Dedifferentiated amniotic fluid mesenchymal stem cell (primary cell): ENCODE measurements at regions not wholly inside any gene's neighbourhood (a gene's known extent, or its start where the extent isn't known, plus 50 kb on each side); places are given as distances from the start of the nearest gene placed in this dataset.

Source experiments
- DNase-seq: peaks from one replicate; pipeline ENCODE4 v3.0.0-alpha.2; 2016; ENCODE audit errors: extremely low spot score

- no peak for DNase-seq
These were observed 533.6 kb downstream of the HAO1 start for GRCh38 chr20:7406671-7407070.

- no peak for DNase-seq
These were observed 530.1 kb downstream of the HAO1 start for GRCh38 chr20:7410150-7410549.

- DNase-seq = no peak
These were observed 529.2 kb downstream of the HAO1 start for GRCh38 chr20:7411075-7411474.

GRCh38 chr20:7415427-7415826, 524.8 kb downstream of the HAO1 start:
- no peak for DNase-seq

- DNase-seq = no peak
These were observed 523.9 kb downstream of the HAO1 start for GRCh38 chr20:7416382-7416781.

- no peak for DNase-seq
These were observed 519.9 kb downstream of the HAO1 start for GRCh38 chr20:7420345-7420744.

GRCh38 chr20:7426890-7427496, 513.3 kb downstream of the HAO1 start:
- DNase-seq = no peak

GRCh38 chr20:7428946-7429345, 511.3 kb downstream of the HAO1 start:
- DNase-seq = no peak

- no peak for DNase-seq
These were observed 507.6 kb downstream of the HAO1 start for GRCh38 chr20:7432612-7433011.

GRCh38 chr20:7437311-7437710, 502.9 kb downstream of the HAO1 start:
- no peak for DNase-seq

GRCh38 chr20:7449269-7449668, 491.0 kb downstream of the HAO1 start:
- no peak for DNase-seq

- DNase-seq = no peak
These were observed 487.4 kb downstream of the HAO1 start for GRCh38 chr20:7452890-7453289.

GRCh38 chr20:7454047-7454446, 486.2 kb downstream of the HAO1 start:
- no peak for DNase-seq

- no peak for DNase-seq
These were observed 481.8 kb downstream of the HAO1 start for GRCh38 chr20:7458459-7458858.

GRCh38 chr20:7459083-7459482, 481.2 kb downstream of the HAO1 start:
- DNase-seq = no peak

GRCh38 chr20:7463290-7463689, 477.0 kb downstream of the HAO1 start:
- DNase-seq = no peak

GRCh38 chr20:7470912-7471311, 469.3 kb downstream of the HAO1 start:
- no peak for DNase-seq

- DNase-seq = no peak
These were observed 450.0 kb downstream of the HAO1 start for GRCh38 chr20:7490288-7490687.

- DNase-seq = no peak
These were observed 448.0 kb downstream of the HAO1 start for GRCh38 chr20:7492257-7492656.

- DNase-seq = no peak
These were observed 446.9 kb downstream of the HAO1 start for GRCh38 chr20:7493311-7493710.

GRCh38 chr20:7496394-7496991, 443.8 kb downstream of the HAO1 start:
- DNase-seq = no peak

- no peak for DNase-seq
These were observed 442.3 kb downstream of the HAO1 start for GRCh38 chr20:7497985-7498384.

GRCh38 chr20:7499201-7499600, 441.1 kb downstream of the HAO1 start:
- DNase-seq = no peak

- DNase-seq = no peak
These were observed 440.0 kb downstream of the HAO1 start for GRCh38 chr20:7500231-7500663.
